PC-3 (cell line): ENCODE measurements at regions not wholly inside any gene's neighbourhood (a gene's known extent, or its start where the extent isn't known, plus 50 kb on each side); places are given as distances from the start of the nearest gene placed in this dataset.

Source experiments
- CTCF ChIP-seq: fragments of 300-600 bp; sonication (generic); conservative IDR thresholded peaks from 2 replicates; pipeline ENCODE4 v1.5.1; 2017; ENCODE audit warnings: antibody characterized with exemption, low read depth, mild to moderate bottlenecking, low read length
- EZH2 ChIP-seq: fragments of 300-600 bp; sonication (generic); IDR thresholded peaks from one replicate; pipeline ENCODE4 v1.6.1; 2017; ENCODE audit warnings: antibody characterized with exemption, mild to moderate bottlenecking, low read length; ENCODE audit not compliant: unreplicated experiment

- TF ChIP-seq CTCF, result no peak
- no peak for TF ChIP-seq EZH2
Measured at GRCh38 chr1:229005097-229005496, 265.8 kb upstream of the RAB4A start.
